ENCODE measurements at regions not wholly inside any gene's neighbourhood (a gene's known extent, or its start where the extent isn't known, plus 50 kb on each side); places are given as distances from the start of the nearest gene placed in this dataset.
A peak's percentile ranks its signal among the peaks of the same experiment; 100 is the strongest.

- Histone ChIP-seq H3K9me3 (ENCODE audit: insufficient read depth, low read depth, low read length) (no peaks in the 10 kb centered on the region), H3F3A (ENCODE audit: low read depth) (no peaks in the 10 kb centered on the region), H3K36me3 (ENCODE audit: insufficient read depth, low read length) (no peaks in the 10 kb centered on the region), H4K20me1 (ENCODE audit: insufficient read depth, low read length, poor library complexity, severe bottlenecking) (no peaks in the 10 kb centered on the region), H2AFZ (ENCODE audit: low read length) (peak overlapping the region; percentile 64), H3K4me1 (ENCODE audit: insufficient read depth, low read length, poor library complexity, severe bottlenecking) (peaks cover 10% of the 10 kb centered on the region), H3K9me2 (replicated peaks; ENCODE audit: low read depth, low read length) (no peaks in the 10 kb centered on the region), H3K4me2 (ENCODE audit: low read depth, low read length, poor library complexity, severe bottlenecking) (peak overlapping the region; percentile 32), H3K4me3 (ENCODE audit: low read length, poor library complexity, severe bottlenecking) (no peak overlapping the region), H3K27me3 (ENCODE audit: insufficient read depth, low read length, poor library complexity, severe bottlenecking) (no peaks in the 10 kb centered on the region), H3K79me2 (ENCODE audit: insufficient read depth, low read length) (no peaks in the 10 kb centered on the region), H3K9ac (ENCODE audit: low read depth, low read length, poor library complexity, severe bottlenecking) (no peak overlapping the region)
- TF ChIP-seq CTCF (conservative IDR thresholded peaks at IDR 0.05; ENCODE audit: low read length) (no peak), EZH2phosphoT487 (IDR thresholded peaks at IDR 0.05; ENCODE audit: borderline replicate concordance) (no peak)
Observed at GRCh38 chr3:101988596-101988995, 139.3 kb downstream of the NFKBIZ start.

- no peak for TF ChIP-seq CTCF (conservative IDR thresholded peaks at IDR 0.05; ENCODE audit: low read length)
- no peak for TF ChIP-seq EZH2phosphoT487 (IDR thresholded peaks at IDR 0.05; ENCODE audit: borderline replicate concordance)
- H3K9me3 ChIP-seq (ENCODE audit: insufficient read depth, low read depth, low read length): no peaks in the 10 kb centered on the region
- no peak overlapping the region for H2AFZ ChIP-seq (ENCODE audit: low read length)
- H3K27me3 ChIP-seq (ENCODE audit: insufficient read depth, low read length, poor library complexity, severe bottlenecking): no peaks in the 10 kb centered on the region
- no peaks in the 10 kb centered on the region for H3F3A ChIP-seq (ENCODE audit: low read depth)
- no peaks in the 10 kb centered on the region for H3K79me2 ChIP-seq (ENCODE audit: insufficient read depth, low read length)
- no peak overlapping the region for H3K4me3 ChIP-seq (ENCODE audit: low read length, poor library complexity, severe bottlenecking)
- H3K4me1 ChIP-seq (ENCODE audit: insufficient read depth, low read length, poor library complexity, severe bottlenecking): peaks cover 10% of the 10 kb centered on the region
- no peaks in the 10 kb centered on the region for H3K36me3 ChIP-seq (ENCODE audit: insufficient read depth, low read length)
- H3K9ac ChIP-seq (ENCODE audit: low read depth, low read length, poor library complexity, severe bottlenecking): no peak overlapping the region
- H3K9me2 ChIP-seq (replicated peaks; ENCODE audit: low read depth, low read length): no peaks in the 10 kb centered on the region
- no peaks in the 10 kb centered on the region for H4K20me1 ChIP-seq (ENCODE audit: insufficient read depth, low read length, poor library complexity, severe bottlenecking)
- no peak overlapping the region for H3K4me2 ChIP-seq (ENCODE audit: low read depth, low read length, poor library complexity, severe bottlenecking)
Observed at GRCh38 chr3:101989578-101990200, 140.4 kb downstream of the NFKBIZ start.

- Histone ChIP-seq H3F3A (ENCODE audit: low read depth) (no peaks in the 10 kb centered on the region), H3K36me3 (ENCODE audit: insufficient read depth, low read length) (no peaks in the 10 kb centered on the region), H3K4me2 (ENCODE audit: low read depth, low read length, poor library complexity, severe bottlenecking) (no peak overlapping the region), H2AFZ (ENCODE audit: low read length) (peak overlapping the region; percentile 46; the same call in 1 of the 2 replicates), H3K9me3 (ENCODE audit: insufficient read depth, low read depth, low read length) (no peaks in the 10 kb centered on the region), H3K27me3 (ENCODE audit: insufficient read depth, low read length, poor library complexity, severe bottlenecking) (no peaks in the 10 kb centered on the region), H3K4me3 (ENCODE audit: low read length, poor library complexity, severe bottlenecking) (no peak overlapping the region), H3K79me2 (ENCODE audit: insufficient read depth, low read length) (no peaks in the 10 kb centered on the region), H3K9me2 (replicated peaks; ENCODE audit: low read depth, low read length) (no peaks in the 10 kb centered on the region), H4K20me1 (ENCODE audit: insufficient read depth, low read length, poor library complexity, severe bottlenecking) (no peaks in the 10 kb centered on the region), H3K4me1 (ENCODE audit: insufficient read depth, low read length, poor library complexity, severe bottlenecking) (peaks cover 24% of the 10 kb centered on the region), H3K9ac (ENCODE audit: low read depth, low read length, poor library complexity, severe bottlenecking) (no peak overlapping the region)
- TF ChIP-seq EZH2phosphoT487 (IDR thresholded peaks at IDR 0.05; ENCODE audit: borderline replicate concordance): no peak
- no peak for TF ChIP-seq CTCF (conservative IDR thresholded peaks at IDR 0.05; ENCODE audit: low read length)
Observed at GRCh38 chr3:101992863-101993262, 143.5 kb downstream of the NFKBIZ start.

All from Loucy (cell line).